ENCODE measurements at regions not wholly inside any gene's neighbourhood (a gene's known extent, or its start where the extent isn't known, plus 50 kb on each side); places are given as distances from the start of the nearest gene placed in this dataset.

DNA sequence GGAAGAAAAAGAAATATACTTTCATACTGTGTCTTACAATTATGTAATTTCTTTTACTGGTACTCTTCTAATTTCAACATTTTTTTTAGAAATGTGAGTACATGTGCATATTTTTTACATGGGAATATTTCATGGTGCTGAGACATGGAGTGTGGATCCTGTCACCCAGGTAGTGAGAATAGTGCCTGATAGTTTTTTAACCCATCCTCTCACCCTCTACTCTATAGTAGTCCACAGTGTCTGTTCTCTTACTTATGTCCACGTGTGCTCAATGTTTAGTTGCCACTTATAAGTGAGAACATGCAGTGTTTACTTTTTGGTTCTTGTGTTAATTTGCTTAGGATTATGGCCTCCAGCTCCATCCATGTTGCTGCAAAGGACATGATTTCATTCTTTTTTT is 548.8 kb downstream of the AACS start:
- Histone ChIP-seq H3K9me3 (ENCODE audit: control insufficient read depth, insufficient read depth, low read length) (no peaks in the 10 kb centered on the region), H3K9ac (ENCODE audit: low read depth, low read length) (no peak overlapping the region), H3K36me3 (ENCODE audit: control insufficient read depth, insufficient read depth, low read length) (no peaks in the 10 kb centered on the region), H3K4me1 (ENCODE audit: control insufficient read depth, insufficient read depth, low read length) (no peaks in the 10 kb centered on the region), H3K4me3 (ENCODE audit: low read depth, low read length) (no peak overlapping the region), H3K27me3 (ENCODE audit: control insufficient read depth, insufficient read depth, low read length) (no peaks in the 10 kb centered on the region)

- Histone ChIP-seq H3K9me3 (ENCODE audit: control insufficient read depth, insufficient read depth, low read length) (no peaks in the 10 kb centered on the region), H3K9ac (ENCODE audit: low read depth, low read length) (no peak overlapping the region), H3K4me1 (ENCODE audit: control insufficient read depth, insufficient read depth, low read length) (no peaks in the 10 kb centered on the region), H3K4me3 (ENCODE audit: low read depth, low read length) (no peak overlapping the region), H3K36me3 (ENCODE audit: control insufficient read depth, insufficient read depth, low read length) (no peaks in the 10 kb centered on the region), H3K27me3 (ENCODE audit: control insufficient read depth, insufficient read depth, low read length) (no peaks in the 10 kb centered on the region)
Observed at GRCh38 chr12:125619723-125620122, 554.5 kb downstream of the AACS start.

DNA sequence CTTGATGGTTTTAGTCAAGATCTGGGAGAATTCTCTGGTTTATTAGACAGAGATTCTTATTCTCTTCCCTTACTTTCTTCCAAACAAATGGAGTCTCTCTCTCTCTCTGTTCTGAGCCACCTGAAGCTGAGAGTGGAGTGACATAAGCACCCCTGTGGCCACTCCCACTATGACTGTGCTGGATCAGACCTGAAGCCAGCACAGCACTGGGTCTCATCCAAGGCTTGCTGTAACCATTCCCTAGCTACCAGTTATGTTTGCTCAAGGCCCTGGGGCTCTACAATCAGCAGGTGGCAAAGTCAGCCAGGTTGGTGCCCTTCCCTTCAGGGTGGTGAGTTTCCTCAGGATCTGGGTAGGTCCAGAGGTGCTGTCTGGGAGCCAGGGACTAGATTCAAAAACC is 568.5 kb downstream of the AACS start:
- Histone ChIP-seq H3K27me3 (ENCODE audit: control insufficient read depth, insufficient read depth, low read length) (no peaks in the 10 kb centered on the region), H3K4me3 (ENCODE audit: low read depth, low read length) (no peak overlapping the region), H3K4me1 (ENCODE audit: control insufficient read depth, insufficient read depth, low read length) (no peaks in the 10 kb centered on the region), H3K9me3 (ENCODE audit: control insufficient read depth, insufficient read depth, low read length) (no peaks in the 10 kb centered on the region), H3K9ac (ENCODE audit: low read depth, low read length) (no peak overlapping the region), H3K36me3 (ENCODE audit: control insufficient read depth, insufficient read depth, low read length) (no peaks in the 10 kb centered on the region)

GRCh38 chr12:125634813-125635212 is 569.6 kb downstream of the AACS start:
- Histone ChIP-seq H3K9me3 (ENCODE audit: control insufficient read depth, insufficient read depth, low read length) (no peaks in the 10 kb centered on the region), H3K9ac (ENCODE audit: low read depth, low read length) (no peak overlapping the region), H3K4me3 (ENCODE audit: low read depth, low read length) (no peak overlapping the region), H3K27me3 (ENCODE audit: control insufficient read depth, insufficient read depth, low read length) (no peaks in the 10 kb centered on the region), H3K4me1 (ENCODE audit: control insufficient read depth, insufficient read depth, low read length) (no peaks in the 10 kb centered on the region), H3K36me3 (ENCODE audit: control insufficient read depth, insufficient read depth, low read length) (no peaks in the 10 kb centered on the region)

DNA sequence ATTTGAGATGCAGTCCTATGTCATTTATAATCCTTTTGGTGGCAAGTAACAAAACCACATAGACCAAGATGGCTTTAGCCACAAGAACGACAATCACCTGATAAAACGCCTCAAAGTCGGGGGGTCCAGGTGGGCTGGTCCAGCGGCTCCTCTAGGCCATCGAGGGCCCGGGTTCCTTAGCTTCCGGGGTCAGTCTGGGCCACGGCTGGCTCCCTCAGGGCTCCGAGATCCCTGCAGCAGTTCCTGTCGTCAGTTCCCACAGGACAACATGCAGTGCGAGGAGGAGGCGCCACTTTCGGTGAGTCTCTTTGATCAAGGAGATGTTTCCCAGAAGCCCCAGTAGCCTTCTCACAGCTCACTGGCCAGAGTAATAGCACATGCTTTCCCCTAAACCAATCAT is 574.6 kb downstream of the AACS start:
- Histone ChIP-seq H3K9ac (ENCODE audit: low read depth, low read length) (no peak overlapping the region), H3K36me3 (ENCODE audit: control insufficient read depth, insufficient read depth, low read length) (no peaks in the 10 kb centered on the region), H3K27me3 (ENCODE audit: control insufficient read depth, insufficient read depth, low read length) (no peaks in the 10 kb centered on the region), H3K9me3 (ENCODE audit: control insufficient read depth, insufficient read depth, low read length) (no peaks in the 10 kb centered on the region), H3K4me3 (ENCODE audit: low read depth, low read length) (no peak overlapping the region), H3K4me1 (ENCODE audit: control insufficient read depth, insufficient read depth, low read length) (no peaks in the 10 kb centered on the region)

DNA sequence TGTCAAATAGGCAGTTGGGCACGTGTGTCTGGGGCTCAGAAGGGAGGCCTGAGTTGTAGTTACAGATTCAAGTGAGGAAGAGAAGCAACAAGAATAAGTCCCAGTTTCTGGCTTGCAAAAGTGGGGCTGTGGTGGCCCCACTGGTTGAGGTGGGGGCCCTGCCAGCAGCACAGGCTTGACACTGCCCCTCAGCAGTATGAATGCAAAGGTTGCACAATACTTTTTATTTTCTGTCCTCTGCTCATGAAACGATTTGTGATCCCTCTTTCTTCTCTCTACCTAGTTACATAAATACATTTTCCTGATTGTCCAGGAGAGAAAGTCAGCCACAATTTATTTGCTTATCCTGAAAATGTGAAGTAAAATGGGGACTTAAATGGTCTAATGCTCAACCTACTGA is 577.8 kb downstream of the AACS start:
- H3K36me3 ChIP-seq (ENCODE audit: control insufficient read depth, insufficient read depth, low read length), result no peaks in the 10 kb centered on the region
- H3K4me1 ChIP-seq (ENCODE audit: control insufficient read depth, insufficient read depth, low read length), result no peaks in the 10 kb centered on the region
- no peaks in the 10 kb centered on the region for H3K27me3 ChIP-seq (ENCODE audit: control insufficient read depth, insufficient read depth, low read length)
- no peaks in the 10 kb centered on the region for H3K9me3 ChIP-seq (ENCODE audit: control insufficient read depth, insufficient read depth, low read length)
- H3K4me3 ChIP-seq (ENCODE audit: low read depth, low read length), result no peak overlapping the region
- no peak overlapping the region for H3K9ac ChIP-seq (ENCODE audit: low read depth, low read length)

DNA sequence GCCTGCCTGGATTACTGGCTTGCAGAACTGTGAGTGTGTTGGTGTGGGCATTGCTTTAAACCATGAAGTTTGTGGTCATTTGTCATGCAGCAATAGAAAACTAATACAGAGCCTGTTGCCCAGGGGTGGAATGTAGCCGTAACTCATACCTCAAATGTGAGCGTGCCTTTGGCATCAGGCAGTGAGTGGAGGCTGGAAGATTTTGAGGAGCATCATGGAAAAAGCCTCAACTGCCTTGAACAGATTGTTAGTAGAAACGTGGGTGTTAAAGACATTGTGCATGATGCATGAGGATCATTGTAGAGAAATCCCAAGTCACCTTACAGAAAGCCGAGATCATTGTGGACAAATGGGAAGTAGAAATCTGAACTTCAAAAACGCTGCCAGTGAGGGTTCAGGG is 580.5 kb downstream of the AACS start:
- no peaks in the 10 kb centered on the region for H3K4me1 ChIP-seq (ENCODE audit: control insufficient read depth, insufficient read depth, low read length)
- H3K9ac ChIP-seq (ENCODE audit: low read depth, low read length), result no peak overlapping the region
- H3K9me3 ChIP-seq (ENCODE audit: control insufficient read depth, insufficient read depth, low read length), result no peaks in the 10 kb centered on the region
- H3K36me3 ChIP-seq (ENCODE audit: control insufficient read depth, insufficient read depth, low read length), result no peaks in the 10 kb centered on the region
- no peak overlapping the region for H3K4me3 ChIP-seq (ENCODE audit: low read depth, low read length)
- no peaks in the 10 kb centered on the region for H3K27me3 ChIP-seq (ENCODE audit: control insufficient read depth, insufficient read depth, low read length)

DNA sequence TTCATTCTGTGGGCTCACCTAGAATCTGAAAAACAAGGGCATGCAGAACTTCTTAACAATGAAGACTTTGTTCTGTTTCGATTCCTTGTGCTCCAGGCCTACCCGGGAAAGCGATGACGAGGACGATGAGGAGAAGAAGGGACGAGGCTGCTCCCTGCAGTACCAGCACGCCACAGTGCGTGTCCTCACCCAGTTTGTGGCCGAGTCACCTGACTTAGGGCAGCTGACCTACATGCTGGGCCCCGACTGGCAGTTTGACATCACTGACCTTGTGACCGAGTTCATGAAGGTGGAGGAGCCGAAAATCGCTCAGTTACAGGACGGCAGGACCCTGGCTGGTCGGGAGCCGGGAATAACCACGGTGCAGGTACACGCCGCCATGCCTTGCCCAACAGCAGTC is 585.4 kb downstream of the AACS start:
- Histone ChIP-seq H3K9ac (ENCODE audit: low read depth, low read length) (no peak overlapping the region), H3K36me3 (ENCODE audit: control insufficient read depth, insufficient read depth, low read length) (no peaks in the 10 kb centered on the region), H3K4me3 (ENCODE audit: low read depth, low read length) (no peak overlapping the region), H3K9me3 (ENCODE audit: control insufficient read depth, insufficient read depth, low read length) (no peaks in the 10 kb centered on the region), H3K4me1 (ENCODE audit: control insufficient read depth, insufficient read depth, low read length) (no peaks in the 10 kb centered on the region), H3K27me3 (ENCODE audit: control insufficient read depth, insufficient read depth, low read length) (no peaks in the 10 kb centered on the region)

GRCh38 chr12:125651625-125652024 is 586.4 kb downstream of the AACS start:
- no peak overlapping the region for H3K4me3 ChIP-seq (ENCODE audit: low read depth, low read length)
- no peaks in the 10 kb centered on the region for H3K27me3 ChIP-seq (ENCODE audit: control insufficient read depth, insufficient read depth, low read length)
- H3K36me3 ChIP-seq (ENCODE audit: control insufficient read depth, insufficient read depth, low read length), result no peaks in the 10 kb centered on the region
- H3K9me3 ChIP-seq (ENCODE audit: control insufficient read depth, insufficient read depth, low read length), result no peaks in the 10 kb centered on the region
- no peak overlapping the region for H3K9ac ChIP-seq (ENCODE audit: low read depth, low read length)
- H3K4me1 ChIP-seq (ENCODE audit: control insufficient read depth, insufficient read depth, low read length), result no peaks in the 10 kb centered on the region

DNA sequence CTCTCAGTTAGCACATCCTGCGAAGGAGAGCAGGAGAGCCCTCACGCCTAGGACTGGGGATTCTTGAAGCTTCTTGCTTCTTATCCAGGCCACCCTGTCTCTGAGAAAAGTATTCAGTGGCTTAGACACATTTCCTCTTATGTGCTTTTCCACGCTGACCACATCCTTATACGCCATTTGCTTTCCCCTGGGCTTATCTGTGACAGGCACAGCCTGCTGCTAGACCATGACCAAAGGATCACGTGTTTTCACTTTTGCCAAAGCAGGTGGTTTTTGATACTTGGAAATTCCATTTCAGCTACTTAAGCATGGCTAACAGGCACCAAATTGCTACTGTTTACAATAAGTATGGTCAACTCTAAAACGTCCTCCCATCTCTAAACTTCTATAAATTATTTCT is 587.4 kb downstream of the AACS start:
- no peaks in the 10 kb centered on the region for H3K27me3 ChIP-seq (ENCODE audit: control insufficient read depth, insufficient read depth, low read length)
- H3K4me3 ChIP-seq (ENCODE audit: low read depth, low read length), result no peak overlapping the region
- H3K9me3 ChIP-seq (ENCODE audit: control insufficient read depth, insufficient read depth, low read length), result no peaks in the 10 kb centered on the region
- H3K4me1 ChIP-seq (ENCODE audit: control insufficient read depth, insufficient read depth, low read length), result no peaks in the 10 kb centered on the region
- H3K36me3 ChIP-seq (ENCODE audit: control insufficient read depth, insufficient read depth, low read length), result no peaks in the 10 kb centered on the region
- no peak overlapping the region for H3K9ac ChIP-seq (ENCODE audit: low read depth, low read length)

GRCh38 chr12:125657681-125658080 is 592.4 kb downstream of the AACS start:
- H3K36me3 ChIP-seq (ENCODE audit: control insufficient read depth, insufficient read depth, low read length), result no peaks in the 10 kb centered on the region
- H3K4me3 ChIP-seq (ENCODE audit: low read depth, low read length), result no peak overlapping the region
- H3K9ac ChIP-seq (ENCODE audit: low read depth, low read length), result no peak overlapping the region
- H3K9me3 ChIP-seq (ENCODE audit: control insufficient read depth, insufficient read depth, low read length), result no peaks in the 10 kb centered on the region
- no peaks in the 10 kb centered on the region for H3K27me3 ChIP-seq (ENCODE audit: control insufficient read depth, insufficient read depth, low read length)
- H3K4me1 ChIP-seq (ENCODE audit: control insufficient read depth, insufficient read depth, low read length), result no peaks in the 10 kb centered on the region

- H3K4me3 ChIP-seq (ENCODE audit: low read depth, low read length), result no peak overlapping the region
- no peak overlapping the region for H3K9ac ChIP-seq (ENCODE audit: low read depth, low read length)
- H3K9me3 ChIP-seq (ENCODE audit: control insufficient read depth, insufficient read depth, low read length), result no peaks in the 10 kb centered on the region
- H3K36me3 ChIP-seq (ENCODE audit: control insufficient read depth, insufficient read depth, low read length), result no peaks in the 10 kb centered on the region
- H3K4me1 ChIP-seq (ENCODE audit: control insufficient read depth, insufficient read depth, low read length), result no peaks in the 10 kb centered on the region
- H3K27me3 ChIP-seq (ENCODE audit: control insufficient read depth, insufficient read depth, low read length), result no peaks in the 10 kb centered on the region
Observed at GRCh38 chr12:125674554-125675338, 609.5 kb downstream of the AACS start.
